GM12865 (cell line): ENCODE measurements at regions not wholly inside any gene's neighbourhood (a gene's known extent, or its start where the extent isn't known, plus 50 kb on each side); places are given as distances from the start of the nearest gene placed in this dataset.

ENCODE experiments used
- DNase-seq: peaks from one replicate; pipeline ENCODE4 v3.0.0; 2010; ENCODE audit warnings: low read depth
- H3K4me3 ChIP-seq: 2 replicates; pipeline ENCODE4 v1.5.1; 2011; ENCODE audit warnings: mild to moderate bottlenecking, low read depth, low read length, control low read depth
- TF ChIP-seq, protein P1 (sequence below): IDR thresholded peaks from 2 replicates; pipeline ENCODE4 v1.5.1; 2011; ENCODE audit warnings: low read length, control low read depth, low read depth, inconsistent platforms; ENCODE audit not compliant: insufficient read depth; ENCODE audit errors: missing control alignments

DNA sequence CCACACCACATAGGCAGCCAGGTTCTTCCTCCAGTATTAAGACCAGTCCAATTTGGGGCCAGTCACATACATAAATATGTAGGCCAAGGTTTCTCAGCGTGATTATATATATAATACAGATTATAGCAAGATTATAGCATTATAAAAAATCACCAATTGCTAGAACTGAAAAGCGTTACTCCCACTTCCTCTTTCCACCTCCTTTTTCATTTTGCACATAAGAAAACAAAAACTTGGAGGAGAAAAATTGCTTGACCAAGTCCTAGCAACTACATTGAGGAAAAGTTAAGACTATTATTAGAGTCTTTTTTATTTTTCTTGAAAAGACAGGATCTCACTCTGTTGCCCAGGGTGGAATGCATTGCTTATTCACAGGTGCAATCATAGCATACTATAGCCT lies 262.7 kb upstream of the KCNN2 start:
- DNase-seq, result no peak
- TF ChIP-seq, protein P1, sequence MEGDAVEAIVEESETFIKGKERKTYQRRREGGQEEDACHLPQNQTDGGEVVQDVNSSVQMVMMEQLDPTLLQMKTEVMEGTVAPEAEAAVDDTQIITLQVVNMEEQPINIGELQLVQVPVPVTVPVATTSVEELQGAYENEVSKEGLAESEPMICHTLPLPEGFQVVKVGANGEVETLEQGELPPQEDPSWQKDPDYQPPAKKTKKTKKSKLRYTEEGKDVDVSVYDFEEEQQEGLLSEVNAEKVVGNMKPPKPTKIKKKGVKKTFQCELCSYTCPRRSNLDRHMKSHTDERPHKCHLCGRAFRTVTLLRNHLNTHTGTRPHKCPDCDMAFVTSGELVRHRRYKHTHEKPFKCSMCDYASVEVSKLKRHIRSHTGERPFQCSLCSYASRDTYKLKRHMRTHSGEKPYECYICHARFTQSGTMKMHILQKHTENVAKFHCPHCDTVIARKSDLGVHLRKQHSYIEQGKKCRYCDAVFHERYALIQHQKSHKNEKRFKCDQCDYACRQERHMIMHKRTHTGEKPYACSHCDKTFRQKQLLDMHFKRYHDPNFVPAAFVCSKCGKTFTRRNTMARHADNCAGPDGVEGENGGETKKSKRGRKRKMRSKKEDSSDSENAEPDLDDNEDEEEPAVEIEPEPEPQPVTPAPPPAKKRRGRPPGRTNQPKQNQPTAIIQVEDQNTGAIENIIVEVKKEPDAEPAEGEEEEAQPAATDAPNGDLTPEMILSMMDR, result no peak

DNA sequence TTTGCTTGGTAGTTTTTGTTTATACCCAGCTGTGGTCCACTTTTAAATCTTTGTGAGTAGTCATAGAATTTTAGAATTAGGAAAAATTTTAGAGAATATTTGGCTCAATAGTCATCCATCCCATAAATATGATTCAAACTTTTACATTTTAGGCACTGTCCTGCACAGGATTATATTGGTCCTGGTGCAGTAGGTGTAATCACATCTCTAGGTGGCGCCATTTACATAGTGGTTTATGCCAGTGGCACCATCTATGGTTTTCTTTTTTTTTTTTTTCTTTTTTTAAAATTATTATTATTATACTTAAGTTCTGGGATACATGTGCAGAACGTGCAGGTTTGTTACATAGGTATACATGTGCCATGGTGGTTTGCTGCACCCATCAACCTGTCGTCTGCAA lies 260.7 kb upstream of the KCNN2 start:
- peak; percentile 40 for DNase-seq
- TF ChIP-seq, protein P1, result peak; percentile 37
- H3K4me3 ChIP-seq, result no peak overlapping the region

More for the DNA sequence above, 262.7 kb upstream of the KCNN2 start:
- no peak overlapping the region for H3K4me3 ChIP-seq

DNA sequence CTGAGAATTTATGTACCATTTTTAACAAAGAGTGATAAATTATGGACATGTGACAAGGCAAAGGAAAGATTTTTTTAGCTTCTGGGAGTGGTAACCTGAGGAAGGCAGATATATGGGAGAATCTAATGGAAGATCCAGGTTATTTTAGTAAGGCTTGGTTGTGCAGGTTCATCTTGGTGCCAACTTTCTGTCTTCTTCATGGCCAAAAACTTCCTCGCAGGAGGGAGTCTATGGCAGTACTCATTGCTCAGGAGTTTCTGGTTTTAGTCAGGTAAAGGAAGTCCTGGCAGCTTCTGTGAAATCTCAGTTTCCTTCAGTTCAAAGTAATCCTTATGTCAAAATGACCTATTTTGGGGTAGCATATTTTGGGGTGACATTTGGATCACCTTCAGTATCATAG lies 248.3 kb upstream of the KCNN2 start:
- TF ChIP-seq, protein P1, result no peak
- no peak for DNase-seq
- H3K4me3 ChIP-seq, result no peak overlapping the region

DNA sequence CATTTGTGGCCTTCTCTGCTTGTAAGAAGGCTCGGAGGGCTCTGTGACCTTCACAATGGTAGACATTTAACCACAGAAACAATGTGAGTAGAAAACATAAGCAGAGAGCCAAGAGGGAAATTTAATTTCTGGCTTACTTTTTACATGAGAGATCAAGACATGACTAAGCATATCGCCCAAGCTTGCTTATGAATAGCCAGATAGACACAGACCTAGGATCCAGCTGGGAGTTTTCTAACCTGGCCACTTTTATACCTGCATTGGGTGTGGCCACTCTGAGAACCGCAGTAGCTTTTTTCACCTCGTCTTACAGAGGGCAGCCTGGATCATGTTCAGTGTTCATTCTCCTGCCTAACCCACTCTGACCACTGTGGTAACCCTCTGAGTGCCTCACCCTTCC lies 244.9 kb upstream of the KCNN2 start:
- TF ChIP-seq, protein P1, result no peak
- no peak for DNase-seq
- H3K4me3 ChIP-seq, result no peak overlapping the region

DNA sequence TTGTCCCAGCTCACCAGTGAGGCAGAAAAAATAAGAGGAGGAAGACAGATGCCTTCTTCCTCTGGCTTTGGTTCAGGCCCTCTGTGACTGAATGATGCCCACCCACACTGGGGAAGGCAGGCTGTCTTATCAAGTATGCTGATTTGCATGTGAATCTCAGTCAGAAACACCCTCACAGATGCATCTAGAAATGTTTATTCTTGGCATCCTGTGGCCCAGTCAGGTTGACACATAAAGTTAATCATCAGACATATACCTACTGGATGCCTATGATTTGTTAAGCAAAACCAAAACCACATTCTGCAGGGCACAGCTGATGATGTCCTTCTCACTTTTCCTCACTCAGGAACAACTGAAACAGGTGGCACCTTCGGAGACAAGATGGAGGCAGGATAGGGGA lies 243.4 kb upstream of the KCNN2 start:
- DNase-seq, result no peak
- no peak overlapping the region for H3K4me3 ChIP-seq
- TF ChIP-seq, protein P1, result no peak

- TF ChIP-seq, protein P1, result no peak
- no peak for DNase-seq
Observed at GRCh38 chr5:114120166-114120565, 241.7 kb upstream of the KCNN2 start.

DNA sequence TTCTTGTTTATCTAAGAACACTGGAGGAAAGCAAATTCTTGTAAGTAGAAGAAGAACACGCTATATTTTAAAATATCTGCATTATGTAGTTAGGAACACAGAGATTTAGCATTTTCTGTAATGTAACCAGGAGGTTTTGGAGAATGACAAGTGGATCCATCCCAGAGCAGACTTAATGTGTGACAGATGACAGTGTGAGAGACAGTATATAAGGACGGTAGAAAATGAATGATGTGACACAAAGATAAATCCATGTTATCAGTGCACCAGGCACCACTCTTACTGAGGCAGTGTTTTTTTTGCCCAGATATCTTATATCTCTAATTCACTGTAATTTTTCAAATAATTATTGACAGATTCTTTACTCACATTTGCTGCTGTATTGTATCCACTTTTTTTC lies 239.0 kb upstream of the KCNN2 start:
- no peak for DNase-seq
- no peak overlapping the region for H3K4me3 ChIP-seq
- TF ChIP-seq, protein P1, result no peak

More at GRCh38 chr5:114120166-114120565, 241.7 kb upstream of the KCNN2 start:
- H3K4me3 ChIP-seq, result no peak overlapping the region
